Left ventricle myocardium superior (tissue), 1 donor: ENCODE measurements at regions not wholly inside any gene's neighbourhood (a gene's known extent, or its start where the extent isn't known, plus 50 kb on each side); places are given as distances from the start of the nearest gene placed in this dataset. TPM values are rescaled to one million over a fixed set of nuclear protein-coding genes. Genes with fewer than 3 reads are reported as not detected.
"Not testable (repeated sequence)": the region's sequence is repeated elsewhere in the genome, so short reads cannot be mapped to it uniquely, and the experiment has no call there.

Source experiments
- ATAC-seq: fragments of 200-7000 bp; cut with Tn5 transposase; one replicate; pipeline ENCODE4 v1.9.1; 2020; ENCODE audit warnings: mild to moderate bottlenecking, moderate library complexity
- DNase-seq: peaks from one replicate; pipeline ENCODE4 v3.0.0-alpha.2; 2020
- intact Hi-C: fragments of 100-400 bp; cut with micrococcal nuclease; formaldehyde crosslinking; loops from one replicate; pipeline ENCODE4 v1.11.0; 2022
- microRNA-seq: library from miRNA; unstranded; fragments of <30 nt; microRNA quantifications from one replicate; pipeline ENCODE4 v1.2.0, GENCODE V29; 2020; ENCODE audit warnings: borderline number of aligned reads
- donor health status: DM: no; HTN: yes; CAD: no; lungs with severe emphysema.

- intact Hi-C loops, DNase-seq, ATAC-seq: not testable (repeated sequence)
These were observed 59.5 kb upstream of the SERP2 start for GRCh38 chr13:44314160-44314559.

GRCh38 chr13:44317752-44318151 is 55.9 kb upstream of the SERP2 start:
- intact Hi-C loops: no loop called here
- DNase-seq (no peak), ATAC-seq (peak; percentile 45)

GRCh38 chr13:44318161-44318560 is 55.5 kb upstream of the SERP2 start:
- ATAC-seq (peak; percentile 18), DNase-seq (no peak)
- intact Hi-C loops: no loop called here

- DNase-seq: no peak
- no peak for ATAC-seq
- intact Hi-C loops: no loop called here
These were observed 53.0 kb upstream of the SERP2 start for GRCh38 chr13:44320611-44321010.

- ATAC-seq (no peak), DNase-seq (no peak)
- intact Hi-C loops: no loop called here
These were observed 51.7 kb upstream of the SERP2 start for GRCh38 chr13:44321961-44322360.

GRCh38 chr13:44322928-44323327 is 50.7 kb upstream of the SERP2 start:
- no peak for DNase-seq
- ATAC-seq: no peak
- intact Hi-C loops: no loop called here

GRCh38 chr13:44323754-44324153 is 49.9 kb upstream of the SERP2 start:
- ATAC-seq (no peak), DNase-seq (no peak)
- intact Hi-C loops: no loop called here

Small RNA genes lying in the stretch of these regions (microRNA-seq; reads per million reads assigned to microRNA genes)
- not detected for gene MIR8079
